ENCODE measurements at regions not wholly inside any gene's neighbourhood (a gene's known extent, or its start where the extent isn't known, plus 50 kb on each side); places are given as distances from the start of the nearest gene placed in this dataset.

GRCh38 chr4:117311215-117311614 is 225.8 kb upstream of the TRAM1L1 start:
- CTCF ChIA-PET: no interaction called here
- H3K4me3 Mint-ChIP-seq (ENCODE audit: unreplicated experiment): no peak overlapping the region
- H3K27ac Mint-ChIP-seq (ENCODE audit: low read depth, unreplicated experiment): no peak overlapping the region
- no peak for DNase-seq (ENCODE audit: unreplicated experiment)
- no peaks in the 10 kb centered on the region for H3K36me3 Mint-ChIP-seq (ENCODE audit: insufficient read depth, unreplicated experiment)
- POLR2A ChIA-PET: no interaction called here
- H3K27me3 Mint-ChIP-seq (ENCODE audit: insufficient read depth, unreplicated experiment): no peaks in the 10 kb centered on the region
- TF ChIP-seq, protein P1, sequence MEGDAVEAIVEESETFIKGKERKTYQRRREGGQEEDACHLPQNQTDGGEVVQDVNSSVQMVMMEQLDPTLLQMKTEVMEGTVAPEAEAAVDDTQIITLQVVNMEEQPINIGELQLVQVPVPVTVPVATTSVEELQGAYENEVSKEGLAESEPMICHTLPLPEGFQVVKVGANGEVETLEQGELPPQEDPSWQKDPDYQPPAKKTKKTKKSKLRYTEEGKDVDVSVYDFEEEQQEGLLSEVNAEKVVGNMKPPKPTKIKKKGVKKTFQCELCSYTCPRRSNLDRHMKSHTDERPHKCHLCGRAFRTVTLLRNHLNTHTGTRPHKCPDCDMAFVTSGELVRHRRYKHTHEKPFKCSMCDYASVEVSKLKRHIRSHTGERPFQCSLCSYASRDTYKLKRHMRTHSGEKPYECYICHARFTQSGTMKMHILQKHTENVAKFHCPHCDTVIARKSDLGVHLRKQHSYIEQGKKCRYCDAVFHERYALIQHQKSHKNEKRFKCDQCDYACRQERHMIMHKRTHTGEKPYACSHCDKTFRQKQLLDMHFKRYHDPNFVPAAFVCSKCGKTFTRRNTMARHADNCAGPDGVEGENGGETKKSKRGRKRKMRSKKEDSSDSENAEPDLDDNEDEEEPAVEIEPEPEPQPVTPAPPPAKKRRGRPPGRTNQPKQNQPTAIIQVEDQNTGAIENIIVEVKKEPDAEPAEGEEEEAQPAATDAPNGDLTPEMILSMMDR (IDR thresholded peaks at IDR 0.05; ENCODE audit: unreplicated experiment): no peak
- H3K4me1 Mint-ChIP-seq (ENCODE audit: insufficient read depth, unreplicated experiment): no peaks in the 10 kb centered on the region
- intact Hi-C loops (cut with micrococcal nuclease): no loop called here
- H3K9me3 Mint-ChIP-seq (ENCODE audit: unreplicated experiment): no peaks in the 10 kb centered on the region
- no TSS peak for BruUV-seq (replicated peaks)

DNA sequence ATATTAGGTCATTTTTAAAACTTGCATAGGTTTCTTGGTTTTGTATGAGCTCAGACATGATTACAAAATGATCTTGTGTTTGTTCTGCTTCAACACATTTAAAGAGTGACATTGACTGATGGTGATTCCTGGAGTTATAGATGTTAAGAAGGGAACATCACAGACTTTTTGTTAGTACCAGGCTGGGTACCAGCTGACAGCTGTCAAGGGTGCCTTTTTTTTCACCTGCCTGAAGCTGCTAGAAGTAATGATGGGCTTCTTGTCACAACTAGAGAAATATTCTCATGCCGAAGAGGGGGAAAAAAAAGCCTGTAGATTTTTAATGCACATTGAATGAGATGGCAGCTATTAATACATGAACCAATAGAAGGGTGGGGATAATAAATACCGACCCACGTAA is 226.6 kb upstream of the TRAM1L1 start:
- DNase-seq (ENCODE audit: unreplicated experiment): no peak
- intact Hi-C loops (cut with micrococcal nuclease): no loop called here
- TF ChIP-seq, protein P1 (IDR thresholded peaks at IDR 0.05; ENCODE audit: unreplicated experiment): no peak
- Mint-ChIP-seq H3K27ac (ENCODE audit: low read depth, unreplicated experiment) (no peak overlapping the region), H3K27me3 (ENCODE audit: insufficient read depth, unreplicated experiment) (no peaks in the 10 kb centered on the region), H3K36me3 (ENCODE audit: insufficient read depth, unreplicated experiment) (no peaks in the 10 kb centered on the region), H3K9me3 (ENCODE audit: unreplicated experiment) (no peaks in the 10 kb centered on the region), H3K4me1 (ENCODE audit: insufficient read depth, unreplicated experiment) (no peaks in the 10 kb centered on the region), H3K4me3 (ENCODE audit: unreplicated experiment) (no peak overlapping the region)
- ChIA-PET CTCF (no interaction called here), POLR2A (no interaction called here)
- no TSS peak for BruUV-seq (replicated peaks)

GRCh38 chr4:117324851-117325491 is 239.6 kb upstream of the TRAM1L1 start:
- no peaks in the 10 kb centered on the region for H3K9me3 Mint-ChIP-seq (ENCODE audit: unreplicated experiment)
- BruUV-seq (replicated peaks): no TSS peak
- peak; percentile 26 for DNase-seq (ENCODE audit: unreplicated experiment)
- H3K4me1 Mint-ChIP-seq (ENCODE audit: insufficient read depth, unreplicated experiment): peaks cover 6% of the 10 kb centered on the region
- H3K4me3 Mint-ChIP-seq (ENCODE audit: unreplicated experiment): no peak overlapping the region
- TF ChIP-seq, protein P1 (IDR thresholded peaks at IDR 0.05; ENCODE audit: unreplicated experiment): no peak
- H3K36me3 Mint-ChIP-seq (ENCODE audit: insufficient read depth, unreplicated experiment): no peaks in the 10 kb centered on the region
- intact Hi-C loops (cut with micrococcal nuclease): loop anchor here (10.0 kb wide), 1 partner anchor 80 kb away; no protein-coding TSS in a partner anchor
- ChIA-PET CTCF (interaction anchor here (1.0 kb wide), 1 partner anchor 10 kb away, joined by 3 read pairs; no protein-coding TSS in a partner anchor), POLR2A (no interaction called here)
- H3K27ac Mint-ChIP-seq (ENCODE audit: low read depth, unreplicated experiment): peak overlapping the region; percentile 20
- no peaks in the 10 kb centered on the region for H3K27me3 Mint-ChIP-seq (ENCODE audit: insufficient read depth, unreplicated experiment)

DNA sequence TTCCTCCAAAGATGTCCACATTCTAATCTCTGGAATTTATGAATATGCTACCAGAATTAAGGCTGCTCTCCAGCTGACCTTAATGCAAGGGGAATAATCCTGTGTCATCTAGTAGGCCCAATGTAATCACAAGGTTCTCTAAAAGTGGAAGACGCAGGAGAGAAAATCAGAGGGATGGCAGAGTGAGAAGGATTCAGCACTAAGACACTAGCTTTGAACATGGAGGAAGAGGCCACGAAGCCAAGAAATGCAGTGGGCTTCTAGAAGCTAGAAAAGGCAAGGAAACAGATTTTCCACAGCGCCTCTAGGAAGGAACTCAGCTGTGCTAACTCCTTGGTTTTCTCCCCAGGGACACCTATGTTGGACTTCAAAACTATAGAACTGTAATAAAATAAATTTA is 240.7 kb upstream of the TRAM1L1 start:
- intact Hi-C loops (cut with micrococcal nuclease): loop anchor here (10.0 kb wide), 1 partner anchor 79 kb away; no protein-coding TSS in a partner anchor
- no peak overlapping the region for H3K27ac Mint-ChIP-seq (ENCODE audit: low read depth, unreplicated experiment)
- DNase-seq (ENCODE audit: unreplicated experiment): no peak
- no peaks in the 10 kb centered on the region for H3K36me3 Mint-ChIP-seq (ENCODE audit: insufficient read depth, unreplicated experiment)
- no TSS peak for BruUV-seq (replicated peaks)
- ChIA-PET POLR2A (no interaction called here), CTCF (interaction anchor here (0.7 kb wide), 1 partner anchor 191 kb away, joined by 5 read pairs; no protein-coding TSS in a partner anchor)
- H3K27me3 Mint-ChIP-seq (ENCODE audit: insufficient read depth, unreplicated experiment): no peaks in the 10 kb centered on the region
- TF ChIP-seq, protein P1 (IDR thresholded peaks at IDR 0.05; ENCODE audit: unreplicated experiment): no peak
- peaks cover 6% of the 10 kb centered on the region for H3K4me1 Mint-ChIP-seq (ENCODE audit: insufficient read depth, unreplicated experiment)
- H3K4me3 Mint-ChIP-seq (ENCODE audit: unreplicated experiment): no peak overlapping the region
- H3K9me3 Mint-ChIP-seq (ENCODE audit: unreplicated experiment): no peaks in the 10 kb centered on the region

Measured in MCF 10A (cell line).